ENCODE measurements at regions not wholly inside any gene's neighbourhood (a gene's known extent, or its start where the extent isn't known, plus 50 kb on each side); places are given as distances from the start of the nearest gene placed in this dataset.

- no peak for DNase-seq (ENCODE audit: low spot score)
Measured at GRCh38 chr19:33900817-33901216, 104.1 kb downstream of the KCTD15 start.

DNA sequence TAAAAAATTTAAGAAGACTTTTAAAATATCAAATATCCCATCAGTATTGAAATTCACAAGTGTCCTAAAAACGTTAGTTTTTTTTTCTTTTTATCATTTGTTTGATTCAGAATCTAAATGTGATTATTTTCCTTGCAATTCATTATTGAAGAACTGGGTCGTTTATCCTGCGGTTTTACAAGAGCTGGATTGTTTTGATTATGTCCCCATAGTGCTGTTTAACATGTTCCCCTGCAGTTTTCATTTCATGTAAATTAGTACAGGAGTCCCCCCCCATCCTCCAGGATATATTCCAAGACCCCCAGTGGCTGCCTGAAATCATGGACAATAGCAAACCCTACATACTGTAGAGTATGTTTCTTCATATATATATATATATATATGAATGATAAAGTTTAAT, 105.7 kb downstream of the KCTD15 start:
- DNase-seq (ENCODE audit: low spot score), result no peak

GRCh38 chr19:33902802-33903488, 106.3 kb downstream of the KCTD15 start:
- DNase-seq (ENCODE audit: low spot score), result no peak

DNA sequence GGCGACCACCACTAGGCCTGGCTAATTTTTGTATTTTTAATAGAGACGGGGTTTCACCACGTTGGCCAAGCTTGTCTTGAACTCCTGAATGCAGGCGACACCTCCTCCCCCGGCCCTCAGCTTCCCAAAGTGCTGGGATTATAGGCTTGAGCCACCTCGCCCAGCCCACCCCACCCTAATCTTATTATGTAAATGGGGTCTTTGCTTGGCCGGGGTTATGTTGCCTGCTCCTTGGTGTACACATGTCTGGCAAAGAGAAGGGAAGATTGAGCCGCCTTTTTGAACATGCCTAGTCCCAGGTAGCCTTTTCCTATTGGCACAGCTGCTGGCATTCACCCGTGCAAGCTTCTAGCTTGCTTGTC, 106.8 kb downstream of the KCTD15 start:
- DNase-seq (ENCODE audit: low spot score), result no peak

GRCh38 chr19:33904681-33905080, 108.0 kb downstream of the KCTD15 start:
- DNase-seq (ENCODE audit: low spot score), result peak; percentile 39

DNA sequence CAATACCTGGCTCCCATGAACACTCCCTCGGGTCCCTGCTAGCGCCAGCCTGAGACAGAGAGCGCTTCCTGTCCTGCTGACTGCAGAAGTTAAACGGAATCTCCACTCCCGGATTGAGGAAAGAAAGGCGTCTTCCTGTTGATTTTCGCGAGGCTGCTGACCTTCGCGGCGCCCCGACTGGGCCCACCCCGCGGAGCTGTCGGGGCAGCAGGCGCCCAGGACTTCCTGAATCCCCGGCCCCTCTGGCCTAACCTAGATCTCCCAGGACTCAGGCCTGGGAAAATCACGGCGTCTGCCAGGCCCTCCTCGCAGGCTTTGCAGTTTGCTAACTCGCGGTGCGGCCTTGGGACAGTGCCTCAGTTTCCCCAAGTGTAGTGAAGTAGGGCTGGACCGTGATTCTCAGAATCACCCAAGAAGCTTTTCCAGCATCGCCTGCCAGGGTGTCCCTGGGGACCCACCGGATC, 108.8 kb downstream of the KCTD15 start:
- peak; percentile 39 for DNase-seq (ENCODE audit: low spot score)

- peak; percentile 83 for DNase-seq (ENCODE audit: low spot score)
Measured at GRCh38 chr19:33905937-33906577, 109.4 kb downstream of the KCTD15 start.

GRCh38 chr19:33906578-33907335, 110.1 kb downstream of the KCTD15 start:
- DNase-seq (ENCODE audit: low spot score), result peak; percentile 52

DNA sequence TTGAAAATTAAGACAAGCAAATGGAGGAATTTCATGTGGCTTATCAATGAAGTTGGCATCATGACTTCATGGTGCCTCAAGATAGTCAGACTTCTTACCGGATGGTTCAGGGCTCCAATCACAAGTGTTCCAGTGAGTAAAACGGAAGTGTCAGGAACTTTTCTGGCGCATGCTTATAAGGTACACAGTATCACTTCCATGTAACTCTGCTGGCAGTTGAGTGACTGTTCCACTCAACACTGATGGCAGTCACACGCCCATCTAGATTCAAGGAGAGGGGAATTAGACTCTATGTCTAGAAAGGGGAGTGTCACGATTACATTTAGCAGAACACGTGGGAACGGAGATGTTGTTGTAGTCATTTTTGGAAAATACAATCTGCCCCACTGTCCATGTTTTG, 114.3 kb downstream of the KCTD15 start:
- no peak for DNase-seq (ENCODE audit: low spot score)

DNA sequence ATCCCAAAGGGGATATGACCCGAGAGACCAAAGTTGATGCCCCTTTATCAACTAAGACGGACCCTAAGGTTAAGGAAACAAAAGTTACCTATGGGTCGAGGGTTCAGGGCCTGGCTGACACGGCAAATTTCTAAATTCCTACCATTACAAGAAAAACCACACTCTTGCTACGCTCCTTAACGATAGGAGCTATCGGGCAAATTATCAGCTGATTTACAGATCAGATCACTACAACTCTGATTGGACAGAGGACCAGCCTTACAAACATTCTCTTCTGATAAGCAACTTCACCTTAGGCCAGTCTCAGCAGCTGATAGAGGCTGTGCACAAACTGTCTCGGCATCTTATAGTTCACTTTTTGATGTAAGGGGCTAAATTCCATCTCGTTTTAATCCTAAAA, 117.9 kb downstream of the KCTD15 start:
- DNase-seq (ENCODE audit: low spot score), result no peak

DNA sequence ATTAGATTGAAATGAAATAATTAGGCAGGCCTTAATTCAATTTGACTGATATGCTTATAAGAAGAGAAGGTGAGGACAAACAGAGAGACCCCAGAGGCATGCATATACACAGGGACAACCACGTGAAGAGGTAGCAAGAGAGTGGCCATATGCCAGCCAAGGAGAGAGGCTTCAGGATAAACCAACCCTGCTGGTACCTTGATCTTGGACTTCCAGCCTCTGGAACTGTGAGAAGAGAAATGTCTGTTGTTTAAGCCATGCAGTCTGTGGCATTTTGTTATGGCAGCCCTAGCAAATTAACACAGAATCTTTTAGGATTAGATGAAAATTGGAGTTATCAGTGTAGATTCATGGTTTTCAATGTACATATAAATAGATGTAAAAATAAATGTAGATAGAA, 120.1 kb downstream of the KCTD15 start:
- DNase-seq (ENCODE audit: low spot score), result no peak

- no peak for DNase-seq (ENCODE audit: low spot score)
Measured at GRCh38 chr19:33919291-33919690, 122.6 kb downstream of the KCTD15 start.

DNA sequence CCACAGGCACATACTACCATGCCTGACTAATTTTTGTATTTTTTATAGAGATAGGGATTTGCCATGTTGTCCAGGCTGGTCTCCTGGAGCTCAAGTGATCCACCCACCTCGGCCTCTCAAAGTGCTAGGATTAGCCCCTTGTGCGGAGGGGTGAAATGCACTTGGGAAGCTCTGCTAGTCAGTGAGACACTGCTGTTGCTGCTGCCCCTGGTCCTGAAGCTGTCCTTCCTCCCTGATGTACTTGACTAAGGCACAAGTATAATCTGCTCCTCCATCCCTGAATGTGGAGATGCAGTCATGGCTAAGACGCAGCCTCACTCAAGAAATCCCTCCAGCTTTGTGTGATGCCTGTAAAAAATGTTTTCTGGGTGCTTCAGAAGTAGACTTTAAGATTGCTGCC, 124.5 kb downstream of the KCTD15 start:
- no peak for DNase-seq (ENCODE audit: low spot score)

- DNase-seq (ENCODE audit: low spot score), result no peak
Measured at GRCh38 chr19:33926306-33926705, 129.6 kb downstream of the KCTD15 start.

DNA sequence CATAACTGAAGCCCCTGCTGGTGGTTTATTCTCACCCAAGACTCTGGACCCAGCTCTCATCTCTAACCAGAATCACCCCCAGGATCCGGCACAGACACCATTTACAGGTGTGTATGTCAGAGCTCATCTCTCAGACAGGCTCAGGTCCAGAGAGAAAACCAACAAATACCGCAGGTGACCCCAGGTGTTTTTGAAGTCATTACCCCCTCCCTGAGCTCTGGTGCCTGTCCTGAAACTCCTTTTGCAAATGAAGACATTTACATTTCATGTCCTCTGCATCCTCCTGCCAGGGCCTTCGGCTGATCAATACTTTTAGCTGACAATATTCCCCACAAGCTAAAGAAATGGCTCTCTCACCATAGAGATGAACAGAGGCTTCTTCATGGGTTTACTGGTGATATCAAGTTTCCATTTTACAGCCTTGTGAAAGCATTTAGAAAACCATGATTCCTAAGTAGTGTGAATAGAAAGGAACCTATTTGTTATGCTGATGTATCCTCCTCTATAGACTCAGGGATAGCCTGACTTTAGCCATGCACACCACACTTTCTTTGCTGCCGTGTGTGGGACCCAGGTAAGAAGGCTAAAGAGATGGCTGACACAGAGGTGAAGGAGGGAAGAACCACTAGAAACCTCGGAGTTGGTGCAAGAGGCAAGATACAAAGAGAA, 131.3 kb downstream of the KCTD15 start:
- peak; percentile 44 for DNase-seq (ENCODE audit: low spot score)

- DNase-seq (ENCODE audit: low spot score), result no peak
Measured at GRCh38 chr19:33928458-33928950, 131.8 kb downstream of the KCTD15 start.

GRCh38 chr19:33933931-33934330, 137.3 kb downstream of the KCTD15 start:
- no peak for DNase-seq (ENCODE audit: low spot score)

- no peak for DNase-seq (ENCODE audit: low spot score)
Measured at GRCh38 chr19:33938821-33939220, 142.2 kb downstream of the KCTD15 start.

- DNase-seq (ENCODE audit: low spot score), result no peak
Measured at GRCh38 chr19:33941133-33941532, 144.5 kb downstream of the KCTD15 start.

DNA sequence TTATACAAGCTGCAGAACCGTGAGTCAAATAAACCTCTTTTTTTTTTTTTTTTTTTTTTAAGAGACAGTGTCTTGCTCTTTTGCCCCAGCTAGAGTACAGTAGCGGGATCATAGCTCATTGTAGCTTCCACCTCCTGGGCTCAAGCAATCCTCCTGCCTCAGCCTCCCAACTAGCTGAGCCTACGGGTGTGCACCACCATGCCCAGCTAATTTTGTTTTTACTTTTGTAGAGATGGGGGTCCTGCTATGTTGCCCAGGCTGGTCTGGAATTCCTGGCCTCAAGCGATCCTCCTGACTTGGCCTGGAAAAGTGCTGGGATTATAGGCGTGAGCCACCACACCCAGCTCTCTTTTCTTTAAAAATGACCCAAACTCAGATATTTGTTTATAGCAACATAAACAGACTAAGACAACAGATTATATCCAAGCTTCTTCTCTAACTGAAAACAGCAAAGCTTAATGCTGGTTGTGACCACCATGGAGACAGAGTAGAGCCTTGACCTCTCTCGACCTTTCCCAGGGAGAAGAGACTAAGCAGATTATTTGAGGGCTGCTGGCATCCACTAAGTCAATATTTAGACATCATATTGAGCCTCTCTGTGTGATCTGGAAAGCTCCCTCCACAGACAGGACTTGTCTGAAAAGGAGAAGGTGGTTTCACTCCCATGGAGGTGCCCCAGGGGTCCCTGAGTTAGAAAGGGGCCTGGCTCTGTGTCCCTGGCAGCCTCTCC, 150.0 kb downstream of the KCTD15 start:
- DNase-seq (ENCODE audit: low spot score), result no peak

DNA sequence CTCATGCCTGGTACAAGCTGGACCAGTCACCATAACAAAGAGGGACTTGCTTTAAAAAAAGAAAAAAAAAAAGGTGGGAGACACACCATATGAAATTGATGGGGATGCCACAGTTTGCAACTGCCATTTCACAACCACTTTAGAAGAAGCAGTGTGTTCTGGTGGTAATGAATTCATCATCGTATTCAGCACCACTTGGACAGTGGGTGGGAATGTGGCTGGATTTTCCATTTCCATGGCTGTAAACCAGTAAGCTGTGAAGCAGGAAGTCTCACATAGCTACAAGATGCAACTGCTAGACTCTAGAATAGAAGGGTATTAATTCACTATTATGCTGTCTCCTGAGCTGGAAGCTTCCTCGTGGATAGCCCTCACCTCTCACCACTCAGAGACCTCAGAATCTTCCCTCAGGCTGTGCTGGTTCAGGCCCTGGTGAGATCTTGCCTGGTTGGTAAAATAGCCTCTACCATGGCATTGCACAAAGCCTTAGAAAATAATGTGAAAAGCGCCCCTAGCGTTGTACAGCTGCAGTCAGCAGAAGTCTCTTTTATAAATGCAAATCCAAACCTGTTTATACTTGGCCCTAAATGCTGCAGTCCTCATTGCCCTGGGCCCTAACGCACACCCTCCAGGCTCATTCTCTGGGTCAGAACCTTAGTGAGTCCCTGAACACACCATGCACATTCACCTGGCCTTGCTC, 150.7 kb downstream of the KCTD15 start:
- no peak for DNase-seq (ENCODE audit: low spot score)

Measured in iPS-NIHi11 (cell line).